ENCODE measurements at regions not wholly inside any gene's neighbourhood (a gene's known extent, or its start where the extent isn't known, plus 50 kb on each side); places are given as distances from the start of the nearest gene placed in this dataset.
A peak's percentile ranks its signal among the peaks of the same experiment; 100 is the strongest.
"Not testable (repeated sequence)": the region's sequence is repeated elsewhere in the genome, so short reads cannot be mapped to it uniquely, and the experiment has no call there.

DNA sequence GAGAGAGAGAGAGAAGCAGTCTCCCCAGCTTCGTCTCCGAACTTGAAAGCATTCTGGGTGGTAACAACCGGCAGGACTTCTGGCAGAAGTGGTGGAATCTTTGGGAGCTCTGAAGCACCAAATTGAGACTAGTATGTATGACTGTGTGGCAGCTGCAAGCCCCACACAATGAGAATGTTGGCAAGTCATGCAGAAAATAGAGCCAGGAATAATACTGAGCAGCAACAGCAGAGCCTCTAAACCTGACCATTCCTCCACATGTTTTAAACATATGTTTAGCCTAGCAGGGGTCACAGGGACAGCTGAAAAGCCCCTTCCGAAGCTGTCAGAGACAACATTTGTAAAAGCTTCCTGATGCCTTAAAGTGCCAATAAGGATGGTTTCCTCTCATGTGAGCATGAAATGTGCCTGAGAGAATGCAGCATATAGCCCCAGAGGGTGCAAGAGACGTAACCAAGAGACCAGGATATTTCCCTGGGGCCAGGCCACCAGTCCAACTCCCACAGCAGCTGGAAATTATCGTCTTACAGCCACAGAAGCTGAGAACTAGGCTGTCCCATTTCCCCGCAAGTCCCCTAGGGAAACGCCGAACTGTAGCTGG is 178.6 kb upstream of the CCDC54 start:
- Histone ChIP-seq H3K27me3 (replicated peaks; ENCODE audit: insufficient read depth) (no peaks in the 10 kb centered on the region), H3K27ac (peak overlapping the region; percentile 52 to 53), H3K4me3 (peak overlapping the region; percentile 52), H3K9me3 (no peaks in the 10 kb centered on the region), H3K36me3 (no peaks in the 10 kb centered on the region), H3K4me1 (ENCODE audit: control insufficient read depth in 1 of 2, low read depth in 2 of 2) (peaks cover 16 to 33% of the 10 kb centered on the region in 2 donors)
- DNase-seq (ENCODE audit: low spot score) (no peak), ATAC-seq (ENCODE audit: insufficient number of reproducible peaks, low FRiP score, low read depth) (peak; percentile 68)
- TF ChIP-seq, protein P1, sequence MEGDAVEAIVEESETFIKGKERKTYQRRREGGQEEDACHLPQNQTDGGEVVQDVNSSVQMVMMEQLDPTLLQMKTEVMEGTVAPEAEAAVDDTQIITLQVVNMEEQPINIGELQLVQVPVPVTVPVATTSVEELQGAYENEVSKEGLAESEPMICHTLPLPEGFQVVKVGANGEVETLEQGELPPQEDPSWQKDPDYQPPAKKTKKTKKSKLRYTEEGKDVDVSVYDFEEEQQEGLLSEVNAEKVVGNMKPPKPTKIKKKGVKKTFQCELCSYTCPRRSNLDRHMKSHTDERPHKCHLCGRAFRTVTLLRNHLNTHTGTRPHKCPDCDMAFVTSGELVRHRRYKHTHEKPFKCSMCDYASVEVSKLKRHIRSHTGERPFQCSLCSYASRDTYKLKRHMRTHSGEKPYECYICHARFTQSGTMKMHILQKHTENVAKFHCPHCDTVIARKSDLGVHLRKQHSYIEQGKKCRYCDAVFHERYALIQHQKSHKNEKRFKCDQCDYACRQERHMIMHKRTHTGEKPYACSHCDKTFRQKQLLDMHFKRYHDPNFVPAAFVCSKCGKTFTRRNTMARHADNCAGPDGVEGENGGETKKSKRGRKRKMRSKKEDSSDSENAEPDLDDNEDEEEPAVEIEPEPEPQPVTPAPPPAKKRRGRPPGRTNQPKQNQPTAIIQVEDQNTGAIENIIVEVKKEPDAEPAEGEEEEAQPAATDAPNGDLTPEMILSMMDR (IDR thresholded peaks at IDR 0.05): no peak

DNA sequence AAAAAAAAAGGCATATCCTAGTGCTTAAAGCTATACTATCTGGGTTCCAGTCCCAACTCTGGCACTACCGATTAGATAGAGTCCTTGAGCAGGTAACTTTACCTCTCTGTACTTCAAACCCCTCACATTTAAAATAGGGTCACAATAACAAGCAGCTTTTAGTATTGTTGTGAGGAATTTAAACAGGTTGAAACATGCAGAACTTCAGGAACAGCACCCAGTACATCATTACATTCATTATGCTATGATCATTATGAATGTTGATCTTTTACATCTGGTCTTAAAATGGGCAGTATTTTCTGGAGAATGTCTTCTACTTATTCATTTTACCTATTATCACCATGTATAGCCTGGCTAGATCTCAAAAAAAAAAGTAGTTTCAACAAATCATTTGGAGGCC is 176.1 kb upstream of the CCDC54 start:
- Histone ChIP-seq H3K27me3 (replicated peaks; ENCODE audit: insufficient read depth) (no peaks in the 10 kb centered on the region), H3K9me3 (no peaks in the 10 kb centered on the region), H3K4me1 (ENCODE audit: control insufficient read depth in 1 of 2, low read depth in 2 of 2) (peaks cover 16 to 33% of the 10 kb centered on the region in 2 donors), H3K4me3 (no peak overlapping the region), H3K27ac (no peak overlapping the region), H3K36me3 (no peaks in the 10 kb centered on the region)
- TF ChIP-seq, protein P1 (IDR thresholded peaks at IDR 0.05): no peak
- DNase-seq (ENCODE audit: low spot score) (no peak), ATAC-seq (ENCODE audit: insufficient number of reproducible peaks, low FRiP score, low read depth) (no peak)

DNA sequence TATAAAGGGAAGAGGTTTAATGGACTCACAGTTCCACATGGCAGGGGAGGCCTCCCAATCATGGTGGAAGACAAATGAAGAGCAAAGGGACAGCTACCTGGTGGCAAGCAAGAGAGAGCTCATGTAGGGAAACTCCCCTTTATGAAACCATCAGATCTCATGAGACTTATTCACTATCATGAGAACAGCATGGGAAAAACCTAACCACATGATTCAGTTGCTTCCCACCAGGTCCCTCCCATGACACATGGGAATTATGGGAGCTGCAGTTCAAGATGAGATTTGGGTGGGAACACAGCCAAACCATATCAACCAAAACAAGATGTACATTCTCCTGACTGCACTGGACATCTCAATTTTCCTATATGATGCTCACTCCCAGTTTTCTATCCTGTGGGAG is 174.4 kb upstream of the CCDC54 start:
- not testable (repeated sequence) for DNase-seq (ENCODE audit: low spot score); H3K27me3 ChIP-seq (replicated peaks; ENCODE audit: insufficient read depth); ATAC-seq (ENCODE audit: insufficient number of reproducible peaks, low FRiP score, low read depth); H3K9me3 ChIP-seq; H3K36me3 ChIP-seq; H3K27ac ChIP-seq; H3K4me3 ChIP-seq
- peaks cover 27 to 41% of the 10 kb centered on the region in 2 donors for H3K4me1 ChIP-seq (ENCODE audit: control insufficient read depth in 1 of 2, low read depth in 2 of 2)

DNA sequence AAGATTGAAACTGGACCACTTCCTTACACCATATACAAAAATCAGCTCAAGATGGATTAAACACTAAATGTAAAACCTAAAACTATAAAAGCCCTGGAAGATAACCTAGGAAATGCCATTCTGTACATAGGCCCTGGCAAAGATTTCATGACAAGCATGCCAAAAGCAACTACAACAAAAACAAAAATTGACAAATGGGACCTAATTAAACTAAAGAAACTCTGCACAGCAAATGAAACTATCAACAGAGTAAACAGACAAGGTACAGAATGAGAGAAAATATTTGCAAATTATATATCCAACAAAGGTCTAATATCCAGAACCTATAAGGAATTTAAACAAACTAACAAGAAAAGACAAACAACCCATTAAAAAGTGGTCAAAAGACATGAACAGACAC is 173.1 kb upstream of the CCDC54 start:
- no peak for DNase-seq (ENCODE audit: low spot score)
- ATAC-seq (ENCODE audit: insufficient number of reproducible peaks, low FRiP score, low read depth): no peak

DNA sequence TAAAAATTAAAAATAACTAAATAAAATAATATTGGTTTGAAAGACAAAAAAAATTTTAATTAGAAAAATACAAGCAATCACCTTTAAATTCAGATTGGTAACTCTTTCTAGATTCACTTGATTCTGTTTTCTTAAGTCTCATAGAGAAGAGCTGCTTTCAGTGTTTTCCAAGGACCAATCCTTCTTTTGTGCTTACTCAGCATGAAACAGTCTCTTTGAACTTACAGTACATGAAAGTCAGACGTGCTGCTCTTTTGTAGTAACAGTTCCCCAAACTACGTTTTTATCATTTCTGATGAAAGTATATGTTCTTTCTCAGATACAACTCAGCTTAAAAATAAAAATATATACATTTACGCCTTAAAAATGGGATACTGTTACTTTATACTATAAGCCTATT is 171.9 kb upstream of the CCDC54 start:
- ATAC-seq (ENCODE audit: insufficient number of reproducible peaks, low FRiP score, low read depth) (no peak), DNase-seq (ENCODE audit: low spot score) (no peak)
- H3K4me1 ChIP-seq (ENCODE audit: control insufficient read depth in 1 of 2, low read depth in 2 of 2): peaks cover 22 to 41% of the 10 kb centered on the region in 2 donors
- TF ChIP-seq, protein P1 (IDR thresholded peaks at IDR 0.05): no peak
- no peaks in the 10 kb centered on the region for H3K9me3 ChIP-seq
- H3K36me3 ChIP-seq: no peaks in the 10 kb centered on the region
- no peaks in the 10 kb centered on the region for H3K27me3 ChIP-seq (replicated peaks; ENCODE audit: insufficient read depth)
- H3K27ac ChIP-seq: no peak overlapping the region
- H3K4me3 ChIP-seq: no peak overlapping the region

More for the DNA sequence above, 173.1 kb upstream of the CCDC54 start:
- TF ChIP-seq, protein P1 (IDR thresholded peaks at IDR 0.05): no peak
- H3K4me1 ChIP-seq (ENCODE audit: control insufficient read depth in 1 of 2, low read depth in 2 of 2): peaks cover 27 to 41% of the 10 kb centered on the region in 2 donors
- no peaks in the 10 kb centered on the region for H3K9me3 ChIP-seq
- no peaks in the 10 kb centered on the region for H3K27me3 ChIP-seq (replicated peaks; ENCODE audit: insufficient read depth)
- H3K27ac ChIP-seq: no peak overlapping the region
- no peaks in the 10 kb centered on the region for H3K36me3 ChIP-seq
- H3K4me3 ChIP-seq: no peak overlapping the region

DNA sequence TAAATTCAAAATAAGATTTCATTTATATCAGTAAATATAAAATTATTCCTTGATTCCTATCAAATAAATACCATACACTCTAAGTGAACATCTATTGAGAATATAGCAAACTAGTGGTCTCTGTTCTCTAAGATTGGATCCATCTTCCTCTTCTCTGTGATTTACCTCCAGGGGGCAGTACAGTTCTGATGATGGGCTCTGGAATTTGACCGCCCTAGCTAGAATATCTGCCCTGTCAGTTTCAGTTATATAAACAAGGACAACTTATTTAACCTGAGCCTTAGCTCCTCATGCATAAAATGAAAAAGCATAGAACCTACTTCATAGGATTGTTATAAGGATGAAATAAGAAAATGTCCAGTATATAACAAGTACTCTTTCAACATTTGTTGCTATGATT is 171.1 kb upstream of the CCDC54 start:
- TF ChIP-seq, protein P1 (IDR thresholded peaks at IDR 0.05): no peak
- no peak overlapping the region for H3K4me3 ChIP-seq
- H3K27me3 ChIP-seq (replicated peaks; ENCODE audit: insufficient read depth): no peaks in the 10 kb centered on the region
- no peak for ATAC-seq (ENCODE audit: insufficient number of reproducible peaks, low FRiP score, low read depth)
- no peaks in the 10 kb centered on the region for H3K36me3 ChIP-seq
- peaks cover 21 to 38% of the 10 kb centered on the region in 2 donors for H3K4me1 ChIP-seq (ENCODE audit: control insufficient read depth in 1 of 2, low read depth in 2 of 2)
- DNase-seq (ENCODE audit: low spot score): no peak
- H3K27ac ChIP-seq: no peak overlapping the region
- no peaks in the 10 kb centered on the region for H3K9me3 ChIP-seq
